Bone marrow (tissue), 2 donors: ENCODE measurements at regions not wholly inside any gene's neighbourhood (a gene's known extent, or its start where the extent isn't known, plus 50 kb on each side); places are given as distances from the start of the nearest gene placed in this dataset.
"Not testable (repeated sequence)": the region's sequence is repeated elsewhere in the genome, so short reads cannot be mapped to it uniquely, and the experiment has no call there.

ENCODE experiments used
- DNase-seq, 2 donors: peaks; one replicate each; lab custom pipeline; 2025; lab: John Stamatoyannopoulos, UW

DNA sequence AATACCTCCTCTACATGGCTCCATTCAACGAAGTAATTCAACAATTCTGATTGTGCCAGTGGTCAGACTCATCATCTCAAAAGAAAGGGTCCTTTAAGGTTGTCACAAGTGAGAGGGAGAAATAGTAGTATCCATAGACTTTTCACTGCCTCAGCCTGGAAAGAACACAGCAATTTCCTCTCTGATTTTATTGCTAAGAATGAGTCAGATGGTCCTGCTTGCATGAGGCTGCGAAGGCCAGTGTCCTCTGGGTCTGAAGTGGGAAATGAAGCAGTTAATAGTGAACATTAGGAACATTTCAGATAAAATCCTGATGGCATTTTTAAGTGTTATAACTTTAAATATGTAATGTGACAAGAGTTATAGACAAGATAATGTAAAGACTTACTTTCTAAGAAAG lies 979.0 kb downstream of the EFNA5 start:
- DNase-seq, result no peak

DNA sequence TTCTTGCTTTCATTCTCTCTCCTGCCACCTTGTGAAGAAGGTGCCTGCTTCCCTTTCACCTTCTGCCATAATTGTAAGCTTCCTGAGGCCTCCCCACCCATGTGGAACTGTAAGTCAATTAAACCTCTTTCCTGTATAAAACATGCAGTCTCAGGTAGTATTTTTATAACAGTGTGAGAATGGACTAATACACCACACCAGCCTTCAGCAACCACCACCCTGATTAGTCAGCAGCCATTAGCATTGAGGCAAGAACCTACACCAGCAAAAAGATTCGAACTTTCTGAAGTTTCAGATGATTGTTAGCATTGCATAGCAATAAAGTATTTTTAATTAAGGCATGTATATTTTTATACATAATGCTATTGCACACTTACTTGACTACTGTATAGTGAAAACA lies 980.2 kb downstream of the EFNA5 start:
- no peak for DNase-seq

DNA sequence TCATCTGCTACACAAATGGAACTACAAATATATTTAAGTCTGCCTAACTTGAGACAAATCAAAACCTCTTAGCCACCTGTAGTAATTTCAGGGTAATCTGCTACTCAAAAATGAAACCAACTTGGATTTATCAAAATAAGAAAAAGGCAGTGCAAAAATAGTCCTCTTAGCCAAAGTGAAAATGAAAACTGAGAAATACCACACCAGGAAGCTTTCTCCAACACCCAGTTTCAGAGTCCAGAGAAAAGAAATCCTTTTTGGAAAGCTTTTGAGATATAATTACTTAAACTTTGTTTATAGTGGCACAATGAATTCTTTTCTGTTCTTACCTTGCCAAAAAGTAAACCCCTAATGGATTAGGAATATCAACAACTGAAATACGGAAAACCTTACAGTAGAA lies 990.4 kb downstream of the EFNA5 start:
- peak in 1 of 2 donors; percentile 21 for DNase-seq

DNA sequence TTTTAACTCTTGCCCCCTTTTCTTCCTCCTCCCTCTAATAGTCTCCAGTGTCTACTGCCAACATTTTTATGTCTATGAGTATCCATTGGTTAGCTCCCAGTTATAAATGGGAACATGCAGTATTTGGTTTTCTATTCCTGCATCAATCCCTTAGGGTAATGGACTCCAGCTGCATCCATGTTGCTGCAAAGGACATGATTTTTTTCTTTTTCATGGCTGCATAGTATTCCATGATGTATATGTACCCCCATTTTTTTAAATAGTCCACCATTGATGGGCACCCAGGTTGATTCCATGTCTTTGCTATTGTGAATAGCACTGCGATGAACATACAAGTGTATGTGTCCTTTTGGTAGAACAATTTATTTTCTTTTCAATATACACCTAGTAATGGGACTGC lies 993.7 kb downstream of the EFNA5 start:
- DNase-seq, result no peak

DNA sequence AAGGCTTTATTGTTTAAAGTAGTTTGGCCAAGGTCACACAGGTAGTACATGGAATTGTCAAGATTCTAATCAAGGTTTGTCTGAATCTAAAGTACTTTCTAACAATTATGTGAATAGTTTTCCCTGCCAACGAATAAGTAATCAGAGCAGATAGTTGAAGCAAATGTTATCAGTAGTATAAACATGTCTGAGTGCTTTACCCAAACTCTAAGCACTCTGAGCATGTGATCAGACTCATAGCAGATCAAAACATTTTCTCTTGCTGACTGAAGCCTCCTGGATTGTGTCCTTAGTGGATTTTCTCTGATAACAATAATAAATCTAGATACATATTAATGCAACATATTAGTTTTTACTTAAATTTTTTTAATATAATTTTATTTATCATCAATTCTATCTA lies 995.0 kb downstream of the EFNA5 start:
- DNase-seq, result no peak

DNA sequence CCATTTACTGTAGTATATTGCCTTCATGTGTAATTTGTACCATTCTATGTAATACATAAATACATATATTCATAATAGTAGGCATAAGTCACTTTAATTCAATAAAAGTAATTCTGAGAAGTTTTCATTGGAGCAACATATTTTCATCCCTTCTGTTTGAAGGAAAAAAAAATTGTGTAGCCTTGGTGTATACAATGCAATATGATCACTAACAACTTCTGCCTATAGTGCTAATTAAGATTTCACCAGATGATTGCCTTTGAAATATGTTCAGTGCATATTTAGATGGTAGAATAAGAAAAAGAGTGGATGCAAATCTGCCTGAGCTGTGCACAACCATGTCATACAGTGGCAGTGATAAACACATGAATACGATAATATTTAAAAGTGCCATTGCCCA lies 996.8 kb downstream of the EFNA5 start:
- no peak for DNase-seq

DNA sequence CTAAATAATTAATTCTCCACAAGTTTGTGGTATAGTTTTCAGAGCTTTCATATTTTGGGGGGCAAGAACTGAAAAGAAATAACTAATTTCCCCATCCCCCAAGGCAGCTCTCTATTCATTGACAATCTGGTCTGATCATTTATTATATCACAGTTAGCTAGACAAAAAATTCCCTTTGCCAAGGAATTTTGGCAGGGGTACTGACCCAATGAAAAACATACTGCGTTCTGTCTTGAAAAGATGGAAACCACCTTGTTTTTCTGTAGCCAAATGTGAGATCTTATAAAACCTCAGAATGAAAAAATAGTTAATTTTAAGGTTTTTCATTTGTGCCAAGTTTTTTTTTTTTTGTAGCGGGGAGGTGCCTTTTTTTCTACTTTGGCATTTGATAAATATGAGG lies 1008.9 kb downstream of the EFNA5 start:
- DNase-seq, result no peak

DNA sequence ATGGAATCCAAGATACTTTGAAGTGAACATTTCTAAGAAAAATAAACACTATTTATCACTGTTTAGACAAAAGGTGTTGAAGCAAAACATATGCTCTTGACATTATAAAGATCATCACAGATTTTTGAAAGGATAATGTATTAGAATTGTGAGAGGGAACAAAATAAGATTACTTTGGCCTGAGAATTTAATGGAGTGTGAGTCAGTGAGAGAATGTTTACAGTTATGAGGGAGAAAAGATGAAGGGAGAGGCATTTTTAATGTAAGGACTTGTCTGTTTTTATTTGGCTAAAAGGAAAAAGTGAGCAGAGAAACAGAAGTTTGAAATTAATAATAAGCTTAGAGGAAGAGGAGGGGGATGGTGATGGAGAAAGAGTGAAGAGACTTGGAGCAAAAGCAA lies 1010.1 kb downstream of the EFNA5 start:
- DNase-seq, result no peak

DNA sequence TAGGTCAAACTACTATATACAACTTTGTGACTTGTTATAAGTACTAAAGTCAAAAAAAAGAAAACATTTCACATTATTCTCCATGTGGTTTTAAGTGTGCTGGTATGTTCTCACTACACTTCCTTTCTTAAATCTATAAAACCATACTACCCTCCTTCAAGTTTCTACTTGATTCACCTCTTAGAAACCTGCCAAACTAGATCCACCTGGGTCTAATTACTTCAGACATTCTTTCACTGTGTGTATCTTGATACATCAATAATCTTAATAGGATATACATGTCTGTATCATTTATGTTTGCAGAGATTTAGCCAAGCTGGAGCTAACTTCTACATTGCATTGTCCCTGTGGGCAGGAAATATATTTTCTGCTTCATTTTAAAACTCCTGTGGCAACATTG lies 1012.6 kb downstream of the EFNA5 start:
- DNase-seq, result no peak

DNA sequence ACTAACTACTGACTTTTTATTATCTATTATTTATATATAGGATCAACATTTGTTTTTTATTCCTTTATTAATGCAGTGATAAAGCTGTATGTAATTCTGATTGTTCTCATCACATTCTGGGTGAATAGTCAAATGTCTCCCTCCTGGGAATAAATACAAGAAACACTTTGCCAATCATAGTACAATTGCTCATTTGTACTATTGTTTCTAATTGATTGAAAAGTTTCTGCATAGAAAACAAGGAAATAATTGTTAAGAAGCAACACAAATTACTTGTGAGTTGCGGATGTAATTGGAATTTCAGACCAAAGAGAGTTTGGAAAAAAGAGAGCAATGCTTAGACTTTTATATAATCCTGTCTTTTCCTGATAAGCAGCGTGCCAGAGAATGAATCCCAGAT lies 1013.9 kb downstream of the EFNA5 start:
- no peak for DNase-seq

DNA sequence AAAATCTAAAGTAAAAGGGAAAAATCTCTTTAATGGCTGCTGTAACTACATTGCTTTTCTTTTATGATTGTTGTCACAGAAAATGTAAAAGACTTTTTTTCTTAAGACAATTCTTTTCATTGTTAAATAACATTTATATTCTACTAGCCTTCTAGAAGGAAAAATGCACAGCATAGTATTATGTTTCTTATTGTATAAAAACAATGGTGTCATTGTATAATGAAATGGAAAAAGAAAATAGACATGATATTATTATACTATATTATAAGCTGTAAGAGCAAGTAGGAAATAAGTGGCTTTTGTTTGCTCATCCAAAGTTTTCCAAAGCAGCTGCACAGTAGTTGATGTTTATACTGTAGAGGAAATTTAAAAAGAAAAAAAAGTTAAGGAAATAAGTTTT lies 1021.7 kb downstream of the EFNA5 start:
- DNase-seq, result no peak

DNA sequence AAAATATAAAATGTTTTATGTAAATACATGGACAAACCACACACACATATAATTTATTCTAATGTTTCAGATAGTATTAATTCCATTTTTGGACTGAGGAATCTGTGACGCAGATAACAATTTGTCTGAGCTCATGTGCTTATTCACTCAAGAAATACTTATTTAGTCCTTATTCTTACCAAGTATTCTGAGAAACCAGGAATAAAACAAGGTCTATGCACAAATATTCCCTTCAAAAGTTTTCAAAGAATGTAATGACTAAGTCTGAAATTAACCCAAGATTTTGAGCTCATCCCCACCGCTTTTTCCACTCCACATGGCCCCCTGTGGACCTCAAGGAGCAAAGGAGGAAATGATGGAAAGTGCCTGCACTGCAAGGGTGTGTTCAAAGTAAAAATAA lies 1022.3 kb downstream of the EFNA5 start:
- no peak for DNase-seq

DNA sequence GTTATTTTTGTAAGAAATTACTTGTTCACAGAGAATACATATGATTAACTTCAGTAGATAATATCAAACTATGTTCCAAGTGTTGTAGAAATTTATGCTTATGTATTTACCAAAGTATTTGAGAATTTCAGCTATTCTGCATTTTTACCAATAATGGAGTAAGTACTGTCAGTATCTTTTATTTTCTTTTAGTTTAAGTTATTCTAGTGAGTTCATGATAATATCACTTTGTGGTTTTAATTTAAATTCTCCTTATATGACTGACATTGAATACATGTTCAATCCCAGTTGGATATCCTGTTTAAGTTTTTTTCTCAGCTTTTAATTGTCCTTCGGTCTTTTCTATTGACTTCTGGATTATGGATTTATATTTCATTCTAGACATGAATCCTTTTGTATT lies 1024.6 kb downstream of the EFNA5 start:
- DNase-seq, result no peak

DNA sequence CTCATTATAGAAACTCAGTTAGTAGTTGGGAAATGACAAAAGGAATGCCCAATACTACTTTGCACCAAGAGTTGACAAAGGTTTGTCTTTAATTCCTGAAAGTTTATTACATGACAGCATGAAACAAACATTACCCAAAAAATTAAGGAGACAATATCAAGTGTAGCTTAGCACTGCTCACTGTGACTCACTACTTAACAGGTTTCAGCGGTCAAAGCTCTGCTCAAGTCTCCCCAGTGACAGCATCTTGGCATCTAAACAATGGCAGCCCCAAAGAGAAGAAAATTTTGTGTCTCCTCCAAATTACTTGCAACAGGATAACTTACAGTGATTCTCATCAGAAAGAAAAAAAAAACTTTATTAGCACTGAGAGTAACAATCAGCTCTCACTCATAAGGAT lies 1030.2 kb downstream of the EFNA5 start:
- DNase-seq, result no peak

DNA sequence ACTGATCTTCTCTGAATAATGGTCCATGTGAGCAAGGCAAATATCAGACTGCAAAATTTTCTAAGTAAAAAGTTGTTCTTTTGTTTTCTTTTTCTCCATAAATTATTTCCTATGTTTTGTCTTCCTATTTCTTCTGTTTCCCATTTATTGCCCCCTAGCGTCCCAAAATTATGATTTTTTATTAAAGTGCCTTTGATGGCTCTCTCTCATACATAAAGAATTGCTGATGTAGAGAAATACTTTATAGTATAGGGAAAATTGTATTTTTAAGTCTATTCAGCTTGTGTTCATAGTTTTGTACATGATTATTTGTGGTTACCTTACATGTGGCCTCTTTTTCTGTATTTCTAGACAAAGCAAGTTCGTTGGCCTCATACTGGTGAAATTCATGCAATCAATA lies 1031.2 kb downstream of the EFNA5 start:
- no peak for DNase-seq

DNA sequence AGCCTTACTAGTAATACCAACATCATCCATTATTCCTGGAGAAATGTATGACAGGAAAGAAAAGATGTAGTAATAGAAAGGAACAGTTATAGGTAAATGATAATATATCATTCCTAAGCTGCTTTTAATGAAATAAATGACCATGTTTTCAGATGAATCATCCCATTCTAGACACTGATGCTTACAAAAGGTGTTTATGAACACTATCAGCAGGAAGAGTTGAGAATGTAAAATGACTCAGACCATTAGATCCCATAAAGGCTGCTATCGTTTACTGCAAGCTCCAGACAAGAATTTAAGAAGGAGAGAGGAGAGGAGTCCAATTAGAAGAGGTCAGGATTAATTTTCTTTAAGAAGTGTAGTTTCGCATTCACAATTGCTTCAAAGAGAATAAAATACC lies 1033.5 kb downstream of the EFNA5 start:
- DNase-seq, result no peak

DNA sequence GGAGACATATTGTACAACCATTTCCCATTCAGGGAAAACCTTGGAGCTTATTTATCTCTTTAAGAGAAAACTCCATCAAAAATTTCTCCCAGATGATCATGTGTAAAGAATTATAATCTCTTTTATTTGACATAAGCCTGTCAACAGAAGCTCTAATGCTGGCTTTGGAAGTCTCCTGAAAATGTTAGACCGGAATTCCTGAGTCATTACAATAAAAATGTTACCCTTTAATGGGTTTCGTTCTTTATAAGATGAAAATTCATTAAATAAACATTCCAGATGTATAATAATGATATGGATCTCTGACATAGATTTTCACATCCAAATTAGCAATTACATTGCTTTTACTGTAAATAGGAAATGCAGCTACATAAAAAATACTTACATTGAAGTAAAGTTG lies 1036.4 kb downstream of the EFNA5 start:
- no peak for DNase-seq

DNA sequence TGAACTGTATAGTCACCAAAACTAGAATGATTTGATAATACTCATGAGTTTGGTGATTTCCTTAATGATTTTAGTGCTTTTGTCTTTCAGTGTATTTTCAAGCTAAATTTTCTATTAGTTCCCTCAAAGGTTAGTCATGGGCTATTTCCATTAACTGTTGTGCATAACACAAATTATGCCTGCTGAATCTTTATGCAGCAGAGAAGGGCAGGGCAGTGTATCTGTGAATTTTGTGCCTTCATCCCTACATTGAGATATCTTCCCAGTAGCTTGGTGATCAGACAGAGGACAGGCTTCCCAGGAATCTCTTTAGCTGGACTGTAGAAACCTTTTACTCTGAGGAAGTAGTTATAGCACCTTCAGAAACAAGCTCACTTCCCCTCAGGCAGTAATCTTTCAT lies 1036.9 kb downstream of the EFNA5 start:
- DNase-seq, result no peak

DNA sequence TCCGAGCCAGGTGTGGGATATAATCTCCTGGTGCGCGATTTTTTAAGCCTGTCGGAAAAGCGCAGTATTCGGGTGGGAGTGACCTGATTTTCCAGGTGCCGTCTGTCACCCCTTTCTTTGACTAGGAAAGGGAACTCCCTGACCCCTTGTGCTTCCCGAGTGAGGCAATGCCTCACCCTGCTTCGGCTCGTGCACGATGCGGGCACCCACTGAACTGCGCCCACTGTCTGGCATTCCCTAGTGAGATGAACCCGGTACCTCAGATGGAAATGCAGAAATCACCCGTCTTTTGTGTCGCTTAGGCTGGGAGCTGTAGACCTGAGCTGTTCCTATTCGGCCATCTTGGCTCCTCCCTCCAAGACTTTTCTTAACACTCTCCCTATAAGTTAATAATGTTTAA lies 1042.3 kb downstream of the EFNA5 start:
- DNase-seq, result not testable (repeated sequence)

DNA sequence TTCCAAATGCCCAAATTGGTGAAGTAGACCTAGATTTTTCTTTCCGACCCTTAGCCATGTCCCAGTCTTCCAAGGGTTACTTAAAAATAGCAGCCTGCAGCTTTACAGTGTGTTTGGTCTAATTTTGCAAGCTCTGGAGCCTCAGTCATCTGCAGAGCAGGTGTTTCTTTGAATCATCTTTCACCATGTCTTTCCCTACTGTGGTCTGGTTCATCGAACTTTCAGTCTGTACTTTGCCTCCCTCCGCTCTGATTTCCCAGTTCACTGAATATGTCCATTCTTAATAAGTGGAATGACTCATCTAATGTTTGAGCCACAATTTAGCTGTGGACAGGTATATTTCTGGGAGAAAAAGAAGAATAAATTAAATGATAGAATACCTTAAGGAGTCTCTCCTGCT lies 1060.7 kb downstream of the EFNA5 start:
- no peak for DNase-seq

DNA sequence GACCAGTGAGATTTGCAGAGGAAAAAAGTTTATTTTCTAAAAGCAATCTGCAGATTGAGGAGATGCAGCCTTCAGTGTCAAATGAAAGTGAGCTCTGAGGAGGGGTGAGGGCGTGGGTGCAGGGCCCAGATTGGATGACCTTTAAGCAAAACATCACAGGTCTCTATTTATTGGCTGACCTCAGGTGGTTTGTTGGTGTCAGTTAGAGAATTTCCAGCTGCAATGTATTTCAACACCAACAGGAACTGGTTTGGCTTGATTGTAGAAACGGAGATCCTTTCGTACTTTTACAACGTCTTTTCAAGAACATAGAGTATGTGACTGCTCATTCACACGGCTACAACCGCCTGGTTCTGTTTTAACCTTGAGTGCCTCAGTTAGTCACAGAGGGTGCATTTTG lies 1069.1 kb downstream of the EFNA5 start:
- no peak for DNase-seq

DNA sequence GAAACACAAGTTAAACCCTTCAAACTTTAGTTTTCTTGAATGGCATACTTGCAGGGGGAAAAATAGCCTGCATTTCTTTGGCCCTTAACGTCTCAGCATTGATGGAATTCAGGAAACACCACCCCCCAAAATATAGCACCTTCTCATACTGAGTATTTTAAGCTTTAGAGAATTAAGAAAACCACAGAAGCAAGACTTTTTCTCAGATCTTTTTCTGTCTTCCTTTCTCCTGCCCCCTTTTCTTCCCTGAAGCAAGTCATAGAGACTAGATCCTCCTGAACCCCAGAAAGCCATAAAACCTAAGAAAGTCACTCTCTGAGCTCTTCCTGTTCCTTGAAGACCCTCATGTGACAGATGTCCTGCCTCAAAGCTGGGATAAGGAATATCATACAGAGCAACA lies 1069.9 kb downstream of the EFNA5 start:
- DNase-seq, result no peak

DNA sequence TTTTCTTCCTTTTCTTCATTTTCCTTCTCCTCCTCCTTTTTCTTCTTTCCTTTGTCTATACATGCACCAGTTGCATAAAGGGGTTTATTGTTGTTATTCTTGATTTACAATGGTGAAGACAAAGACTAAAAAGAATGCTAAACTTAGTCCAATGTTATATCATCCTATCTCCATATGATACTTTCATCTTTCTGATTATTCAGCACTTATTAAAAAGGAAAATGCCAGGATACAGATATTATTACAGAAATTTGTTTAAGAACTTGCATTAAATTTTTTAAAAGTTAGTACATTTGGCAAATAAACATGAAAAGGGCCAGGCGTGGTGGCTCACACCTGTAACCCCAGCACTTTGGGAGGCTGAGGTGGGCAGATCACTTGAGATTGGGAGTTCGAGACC lies 1074.9 kb downstream of the EFNA5 start:
- DNase-seq, result no peak

DNA sequence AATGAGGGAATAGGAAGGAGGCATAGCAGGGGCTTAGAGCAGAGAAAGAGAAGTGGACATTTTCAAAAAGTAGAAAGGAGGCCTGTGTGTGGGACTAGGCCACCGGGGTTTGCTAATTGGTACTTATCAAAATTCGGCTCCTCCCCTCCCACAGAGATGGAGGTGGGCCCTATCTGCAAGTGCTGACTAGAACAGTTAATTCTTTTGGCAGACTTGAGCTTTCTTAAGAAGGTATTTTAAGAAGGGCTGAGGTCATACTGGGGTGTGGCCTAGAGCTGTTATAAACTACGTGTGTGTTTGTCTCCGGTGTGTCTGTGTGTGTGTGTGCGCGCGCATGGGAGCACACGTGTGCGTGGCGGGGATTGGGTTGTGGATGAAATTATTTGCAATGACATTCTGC lies 1086.5 kb downstream of the EFNA5 start:
- DNase-seq, result no peak

DNA sequence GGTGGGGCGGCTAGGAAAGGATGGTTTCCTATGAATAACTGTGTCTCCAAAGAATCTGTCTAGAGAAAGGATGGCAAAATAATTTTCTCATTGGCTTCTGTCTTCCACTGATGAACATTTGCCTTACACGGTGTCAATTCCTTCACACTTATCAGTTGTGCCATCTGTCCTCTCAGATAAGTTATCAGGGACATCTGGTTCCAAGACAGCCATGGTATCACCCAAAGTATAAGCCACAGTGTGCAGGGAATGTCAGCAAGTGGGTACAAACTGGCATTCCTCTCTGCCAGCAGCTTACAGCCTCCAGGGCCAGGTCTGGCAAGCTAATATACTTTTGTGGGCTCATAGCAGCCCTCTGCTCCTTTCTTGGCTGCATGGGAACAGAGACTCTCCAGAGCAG lies 1092.0 kb downstream of the EFNA5 start:
- DNase-seq, result no peak
